HG02884 (cell line): ENCODE measurements at regions not wholly inside any gene's neighbourhood (a gene's known extent, or its start where the extent isn't known, plus 50 kb on each side); places are given as distances from the start of the nearest gene placed in this dataset.
A peak's percentile ranks its signal among the peaks of the same experiment; 100 is the strongest.

Experiments
- ATAC-seq: cut with Tn5 transposase; IDR thresholded peaks from one replicate; pipeline ENCODE4 v1.9.1; 2021; ENCODE audit warnings: mild to moderate bottlenecking, moderate library complexity; ENCODE audit not compliant: unreplicated experiment

DNA sequence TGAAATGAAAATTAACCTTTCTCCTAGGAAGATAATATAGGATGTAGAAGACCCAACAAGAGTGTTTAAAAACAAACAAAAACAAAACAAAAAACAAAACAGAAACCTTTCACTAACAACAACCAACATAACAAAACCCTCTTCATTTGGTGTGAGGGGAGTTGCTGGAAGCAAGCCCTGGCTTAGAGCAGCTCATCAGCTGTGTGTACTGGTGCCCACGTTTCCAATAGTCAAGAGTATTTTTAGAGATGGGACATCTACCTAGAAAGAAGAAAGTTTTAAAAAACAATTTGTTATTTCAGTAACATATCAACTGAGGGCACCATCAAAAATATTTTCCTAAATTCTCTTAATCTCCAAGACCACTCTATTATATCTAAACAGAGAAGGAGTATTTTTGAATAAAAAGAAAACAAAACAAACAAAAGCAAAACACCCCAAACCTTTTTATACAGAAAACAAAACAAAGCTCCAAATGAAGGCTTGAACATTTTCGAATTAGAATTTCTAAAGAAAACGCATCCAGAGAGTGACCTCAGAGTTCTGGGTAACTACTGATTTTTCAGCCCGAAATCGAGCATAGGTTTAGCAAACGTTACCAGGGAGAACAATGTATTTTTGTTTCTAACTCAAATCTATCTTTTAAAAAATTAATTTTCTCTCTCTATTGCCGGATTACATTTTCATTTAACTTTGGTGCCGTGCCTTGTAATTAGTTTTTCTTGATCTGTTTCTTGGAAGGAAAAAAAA lies 134.6 kb downstream of the INSIG2 start:
- ATAC-seq: no peak

DNA sequence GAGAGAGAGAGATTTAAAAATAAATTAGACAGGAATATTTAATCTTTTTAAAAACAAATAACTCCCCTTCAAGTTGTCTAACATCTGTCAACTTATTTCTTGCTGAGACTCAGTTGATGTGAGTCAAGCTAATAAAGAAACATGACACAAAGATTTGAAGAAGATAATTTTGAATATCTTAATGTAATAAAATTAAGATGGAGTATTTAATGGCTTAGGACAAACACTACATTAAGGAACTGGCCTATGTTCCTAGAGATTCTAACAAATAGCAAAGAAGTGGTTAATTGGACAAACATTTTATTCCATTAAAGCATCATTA lies 134.0 kb downstream of the INSIG2 start:
- no peak for ATAC-seq

DNA sequence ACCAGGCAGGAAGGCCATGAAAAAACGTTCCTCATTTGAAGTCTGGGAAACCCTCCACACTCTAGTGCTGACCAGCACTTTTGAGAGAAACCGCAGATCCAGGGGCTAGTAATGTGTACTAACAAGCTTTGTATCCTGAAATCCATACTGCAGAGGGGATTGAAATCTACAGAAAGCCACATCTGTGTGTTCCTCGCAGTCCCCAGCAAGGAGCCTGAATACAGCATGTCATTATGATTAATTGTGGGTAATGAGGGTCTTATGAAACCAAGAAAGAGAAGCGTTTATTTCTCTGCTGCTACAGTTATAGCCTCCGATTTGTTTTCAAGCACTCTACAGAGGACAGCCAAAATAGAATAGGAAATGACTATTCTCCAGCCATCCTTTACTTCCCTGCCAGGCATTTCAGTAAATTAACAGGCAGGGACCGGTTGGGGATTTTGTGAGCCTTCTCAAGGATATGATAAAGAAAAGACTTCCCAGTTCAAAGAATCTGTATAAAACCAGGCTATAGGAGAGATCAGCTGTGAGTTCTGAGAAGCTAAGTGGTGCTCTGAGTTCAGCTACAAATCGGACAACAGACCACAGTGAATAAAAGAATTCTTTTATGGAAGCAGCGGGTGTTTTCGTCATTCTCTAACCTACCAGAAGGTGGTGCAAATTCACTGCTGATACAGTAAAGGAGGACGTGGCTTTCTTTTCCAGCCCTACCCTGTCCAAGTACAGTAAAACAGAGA lies 133.4 kb downstream of the INSIG2 start:
- peak; percentile 45 for ATAC-seq

DNA sequence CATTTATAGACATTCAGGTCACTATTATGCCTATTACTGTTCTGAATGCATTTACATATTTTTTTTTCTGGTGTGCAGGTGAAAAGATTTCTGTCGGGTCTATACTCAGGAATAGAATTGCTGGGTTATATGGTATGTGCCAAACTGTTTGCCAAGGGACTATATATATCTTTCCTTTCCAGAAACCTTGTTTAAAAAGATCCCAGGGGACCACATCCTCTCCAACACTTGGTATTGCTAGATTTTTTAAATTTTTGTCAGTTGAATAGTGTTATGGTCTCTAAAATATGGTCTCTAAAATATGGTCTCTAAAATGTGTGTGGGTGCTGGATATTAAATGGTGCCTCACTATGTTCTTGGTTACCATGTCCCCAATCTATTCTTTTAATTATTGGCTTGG lies 131.3 kb downstream of the INSIG2 start:
- no peak for ATAC-seq

DNA sequence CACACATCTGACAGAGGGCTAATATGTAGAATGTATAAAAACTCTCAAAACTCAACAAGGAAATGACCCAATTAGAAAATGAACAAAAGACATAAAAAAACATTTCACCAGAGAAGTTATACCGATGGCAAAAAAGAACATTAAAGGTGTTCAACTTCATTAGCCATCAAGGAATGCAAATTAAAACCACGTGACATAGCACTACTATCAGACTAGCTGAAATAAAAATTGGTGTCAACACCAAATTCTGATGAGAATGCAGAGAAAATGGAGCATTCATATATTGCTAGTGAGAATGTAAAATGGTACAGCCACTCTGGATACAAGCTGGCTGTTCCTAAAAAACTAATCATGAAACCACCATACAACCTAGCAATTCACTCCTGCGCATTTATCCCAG lies 128.0 kb downstream of the INSIG2 start:
- ATAC-seq: no peak

DNA sequence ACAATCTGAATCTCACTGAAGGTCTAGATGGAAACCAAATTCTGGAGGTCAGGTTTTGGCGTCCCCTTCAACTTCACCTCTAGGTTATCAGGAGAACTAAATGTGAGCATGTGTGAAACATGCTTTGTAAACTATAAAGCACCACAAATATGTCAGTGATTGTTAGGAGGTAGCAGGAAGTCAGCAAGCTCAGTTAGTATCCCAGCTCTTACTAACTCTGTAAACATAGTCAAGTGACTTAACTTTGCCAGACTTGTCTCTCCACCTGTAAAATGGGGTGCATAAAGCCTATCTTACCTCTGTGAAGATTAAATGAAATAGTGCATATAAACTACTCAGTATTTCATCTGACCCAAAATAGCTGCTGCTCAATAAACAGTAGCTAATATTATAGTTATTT lies 121.5 kb downstream of the INSIG2 start:
- ATAC-seq: no peak

DNA sequence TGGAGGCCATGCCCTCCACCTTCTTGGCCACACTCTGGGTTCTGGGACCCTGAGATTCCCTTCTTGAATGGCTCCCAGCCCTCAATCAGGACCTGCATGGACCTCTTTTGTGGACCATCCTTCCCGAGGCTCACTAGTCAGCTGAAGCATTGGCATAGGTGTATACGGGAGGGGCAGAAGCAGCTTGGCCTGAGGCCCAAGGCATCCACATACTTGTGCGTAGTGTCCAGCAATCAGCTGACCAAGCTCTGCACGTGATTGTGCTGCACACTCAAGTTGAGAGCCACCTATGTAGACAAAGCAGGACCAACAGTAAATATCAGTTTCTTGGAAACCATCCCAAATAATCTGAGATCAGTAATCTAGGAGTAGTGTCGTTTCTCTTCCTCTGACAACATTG lies 119.6 kb downstream of the INSIG2 start:
- no peak for ATAC-seq

DNA sequence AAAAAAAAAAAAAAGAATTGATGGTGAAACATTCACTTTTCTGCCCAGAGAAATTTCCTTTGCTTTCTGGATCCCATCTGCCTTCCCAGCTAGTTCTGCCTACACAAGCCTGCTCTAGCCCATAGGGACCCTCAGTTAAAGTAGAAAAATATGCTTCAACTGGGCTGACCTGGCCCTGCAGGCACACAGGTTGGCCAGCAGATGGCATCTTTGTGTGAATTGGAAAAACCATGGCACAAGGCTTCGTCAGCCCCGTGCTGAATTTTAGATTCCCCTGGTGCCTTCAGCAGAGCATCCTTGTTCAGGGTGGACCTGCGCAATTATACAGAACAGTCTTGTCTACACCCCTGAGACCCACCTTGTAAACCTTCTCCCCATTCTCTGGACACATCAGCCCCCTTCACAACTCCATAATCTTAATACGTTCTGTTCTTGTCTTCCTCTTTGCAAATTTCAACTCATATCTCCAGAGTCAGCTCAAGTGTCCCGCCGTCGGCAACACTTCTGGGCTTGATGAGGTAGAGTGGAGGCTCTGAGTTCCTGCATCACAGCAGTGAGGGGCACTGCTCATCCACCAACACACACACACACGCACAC lies 114.5 kb downstream of the INSIG2 start:
- ATAC-seq: no peak

DNA sequence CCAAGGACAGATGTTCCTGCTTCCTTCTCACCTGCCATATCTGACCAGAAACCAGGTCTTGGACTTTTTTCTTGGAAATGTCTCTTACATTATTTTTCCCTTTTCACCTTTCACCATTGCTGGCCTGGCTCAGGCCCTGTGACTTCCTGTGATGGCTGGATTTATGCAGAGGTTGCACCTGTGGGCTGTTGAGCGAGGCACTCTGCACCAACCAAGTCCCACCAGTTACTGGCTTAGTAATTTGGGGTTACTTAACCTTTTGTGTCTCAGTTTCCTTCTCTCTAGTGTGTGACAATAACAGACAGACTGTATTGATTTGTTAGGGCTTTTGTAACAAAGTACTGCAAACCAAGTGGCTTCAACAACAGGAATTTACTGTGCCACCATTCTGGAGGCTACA lies 110.0 kb downstream of the INSIG2 start:
- ATAC-seq: no peak

DNA sequence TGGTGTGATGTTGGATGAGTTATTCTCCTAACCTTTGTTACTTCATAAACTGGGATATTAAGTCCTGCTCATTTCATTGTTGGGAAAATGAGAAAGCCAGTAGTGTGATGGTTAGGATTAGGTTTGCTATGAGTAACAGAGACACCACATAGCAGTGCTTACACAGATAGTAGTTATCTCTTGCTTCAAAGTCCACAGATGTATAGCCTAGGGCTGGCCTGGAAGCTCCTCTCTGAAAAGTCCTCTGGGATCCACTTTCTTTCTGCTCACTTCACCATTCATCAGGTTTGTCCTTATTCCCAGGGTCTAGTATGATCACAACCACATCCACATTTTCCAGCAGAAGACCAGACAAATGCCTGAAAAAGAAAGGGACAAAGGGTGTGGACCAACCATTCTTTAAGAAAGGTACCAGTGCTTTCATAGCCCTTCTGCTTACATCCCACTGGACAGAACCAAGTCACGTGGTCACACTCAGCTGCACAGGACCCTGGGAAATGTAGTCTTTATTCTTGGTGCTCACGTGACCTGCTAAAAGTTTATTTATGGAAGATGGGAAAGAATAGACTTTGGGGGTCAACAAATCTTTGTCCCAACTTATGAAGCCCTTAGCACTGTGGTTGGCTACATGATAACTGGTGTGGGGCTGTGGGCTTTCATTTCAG lies 108.9 kb downstream of the INSIG2 start:
- peak; percentile 71 for ATAC-seq

DNA sequence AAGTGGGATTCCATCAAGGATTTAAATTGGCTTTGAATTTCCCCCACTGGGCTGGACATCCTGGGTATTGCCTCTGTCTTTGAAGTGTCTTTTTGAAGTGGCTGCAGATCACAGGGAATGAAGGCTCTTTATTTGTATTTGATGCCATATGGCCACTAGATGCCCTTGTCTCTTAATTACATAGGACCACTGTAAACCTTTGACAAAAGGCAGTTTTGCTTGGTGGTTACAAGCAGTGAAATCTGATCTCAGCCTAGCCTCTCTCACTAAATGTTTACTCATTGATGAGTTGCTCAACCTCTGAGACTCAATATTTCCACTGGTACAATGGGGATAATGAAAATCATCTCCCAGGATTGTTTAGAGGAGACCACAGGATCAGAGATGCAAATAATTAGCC lies 102.2 kb downstream of the INSIG2 start:
- ATAC-seq: no peak

DNA sequence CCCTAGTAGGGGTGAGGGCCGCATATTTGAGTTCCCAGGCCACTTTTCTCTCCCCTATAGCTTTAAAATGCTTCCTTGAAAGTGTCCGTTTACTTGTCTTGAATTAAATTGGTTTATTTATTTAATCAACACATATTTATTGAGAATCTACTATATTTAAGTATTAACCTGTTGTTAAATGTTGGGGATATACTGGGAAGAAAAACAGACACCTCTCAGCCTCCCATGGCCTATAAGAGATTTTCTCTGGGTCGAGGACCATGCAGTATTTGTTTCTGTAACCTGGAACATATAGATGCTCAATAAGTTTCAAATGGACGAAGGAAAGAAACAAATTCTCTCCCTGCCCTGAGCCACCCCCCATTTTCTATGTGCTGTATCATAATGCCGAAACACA lies 98.6 kb downstream of the INSIG2 start:
- ATAC-seq: no peak

DNA sequence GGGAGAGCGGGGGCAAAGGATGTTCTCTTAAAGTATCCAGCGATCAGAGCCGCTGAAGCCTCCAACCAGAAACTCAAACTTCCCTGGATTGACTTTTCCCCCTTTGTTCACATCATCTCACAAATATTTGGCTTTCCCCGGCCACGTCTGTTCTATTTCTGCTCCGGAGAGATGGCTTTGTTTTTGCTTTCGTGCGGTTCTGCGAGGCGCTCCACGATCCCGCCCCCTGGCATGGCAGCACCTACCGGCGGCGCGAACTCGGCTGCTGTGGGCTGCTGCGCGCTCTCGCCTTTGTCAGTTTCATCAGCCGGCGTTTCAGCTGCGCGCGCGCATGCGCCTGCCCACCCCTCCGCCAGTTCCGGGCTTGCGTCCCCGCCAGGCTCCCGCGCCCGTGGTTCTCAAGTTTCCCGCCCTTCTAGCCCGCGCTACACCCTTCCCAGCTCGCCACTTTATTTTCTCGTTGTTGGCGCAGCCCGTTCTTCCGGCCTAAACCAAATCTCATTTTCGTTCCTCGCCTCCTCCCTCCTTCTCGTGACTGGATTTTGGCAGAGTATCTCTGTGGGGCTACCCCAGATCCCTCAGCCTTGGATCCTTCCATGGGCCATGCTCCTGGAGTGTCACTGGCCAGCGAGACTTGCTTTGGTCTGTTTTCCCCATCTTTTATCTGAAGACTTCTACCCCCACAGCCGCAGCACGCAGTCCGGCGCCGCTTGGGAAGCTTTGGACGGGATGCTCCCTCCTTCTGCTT lies 98.0 kb downstream of the INSIG2 start:
- peak; percentile 88 for ATAC-seq

DNA sequence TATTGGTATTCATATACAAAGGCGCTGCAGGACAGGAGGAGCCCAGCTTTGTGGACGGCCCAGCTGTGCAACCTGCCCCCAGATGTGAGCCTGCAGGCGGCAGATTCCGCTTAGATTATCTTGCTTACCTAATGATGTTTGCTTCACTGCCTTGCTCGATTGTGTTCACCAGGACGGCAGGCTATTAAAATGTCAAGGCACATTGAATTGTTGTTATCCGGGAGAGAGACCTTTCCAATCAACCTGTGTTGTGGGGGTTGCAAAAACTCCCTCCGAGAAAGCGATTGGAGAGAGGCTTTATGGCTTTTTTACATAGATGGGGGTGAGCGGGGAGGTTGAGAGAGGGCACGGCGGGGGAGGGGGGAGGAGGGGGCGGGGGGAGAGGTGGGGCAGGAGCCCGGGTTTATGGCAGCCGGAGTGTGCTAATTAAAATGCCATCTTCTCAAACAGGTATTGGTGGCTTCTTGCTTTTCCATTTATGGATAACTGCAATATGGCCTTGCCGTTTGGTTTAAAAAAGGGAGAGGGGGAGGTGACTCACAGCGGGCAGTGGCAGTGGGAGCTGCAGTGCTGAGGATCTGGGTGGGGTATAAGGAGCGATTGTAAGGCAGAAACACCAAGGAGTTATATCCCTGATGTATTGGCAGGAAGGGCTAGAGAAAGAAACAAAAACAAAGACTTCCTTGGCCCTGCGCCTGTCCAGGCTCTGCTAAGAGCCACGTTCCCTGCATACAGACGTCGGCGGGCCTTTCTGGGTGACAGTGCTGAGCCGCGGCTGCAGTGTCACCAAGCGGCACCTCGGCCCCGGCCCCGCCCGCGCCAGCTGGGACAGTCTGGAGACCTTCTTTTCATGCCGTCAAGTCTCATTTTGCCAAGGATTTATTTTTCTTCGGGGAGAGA lies 97.2 kb downstream of the INSIG2 start:
- peak; percentile 71 for ATAC-seq

DNA sequence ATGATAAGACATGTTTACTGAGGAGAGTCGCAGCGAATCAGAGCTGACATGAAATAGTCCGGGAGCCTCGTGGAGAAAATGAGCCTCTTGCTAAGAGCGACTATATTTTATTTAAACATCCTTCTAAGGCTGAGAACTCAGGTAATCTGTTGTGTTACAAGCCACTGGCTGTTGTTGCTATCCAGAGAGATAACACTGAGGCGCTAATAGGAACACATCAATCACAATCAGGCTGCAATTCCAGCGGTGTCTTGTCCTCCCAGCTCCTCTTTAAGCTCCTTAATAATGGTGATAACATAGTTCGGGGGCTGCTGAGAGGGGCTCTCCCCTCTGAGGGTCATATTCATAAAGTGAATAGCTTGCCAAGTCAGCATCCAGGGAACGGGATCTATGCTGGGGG lies 95.1 kb downstream of the INSIG2 start:
- no peak for ATAC-seq

DNA sequence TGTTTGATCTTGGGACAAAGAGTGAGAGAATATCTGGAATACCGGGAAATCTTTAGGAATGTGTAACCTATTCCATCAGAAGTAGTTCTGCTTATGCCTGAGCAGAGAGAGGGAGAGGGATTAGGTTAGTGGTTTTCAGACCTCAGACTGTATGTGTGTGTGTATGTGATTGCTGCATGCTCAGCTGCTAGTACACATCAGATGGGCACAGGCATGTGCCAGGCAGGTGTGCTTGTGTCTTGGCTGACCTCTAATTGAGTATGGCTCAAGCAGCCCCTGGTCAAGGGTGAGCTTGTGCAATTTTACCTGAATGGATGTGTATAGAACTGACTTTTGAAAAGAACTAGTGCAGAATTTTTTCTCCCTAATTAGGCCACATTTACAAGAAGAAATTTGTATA lies 91.2 kb downstream of the INSIG2 start:
- ATAC-seq: no peak

DNA sequence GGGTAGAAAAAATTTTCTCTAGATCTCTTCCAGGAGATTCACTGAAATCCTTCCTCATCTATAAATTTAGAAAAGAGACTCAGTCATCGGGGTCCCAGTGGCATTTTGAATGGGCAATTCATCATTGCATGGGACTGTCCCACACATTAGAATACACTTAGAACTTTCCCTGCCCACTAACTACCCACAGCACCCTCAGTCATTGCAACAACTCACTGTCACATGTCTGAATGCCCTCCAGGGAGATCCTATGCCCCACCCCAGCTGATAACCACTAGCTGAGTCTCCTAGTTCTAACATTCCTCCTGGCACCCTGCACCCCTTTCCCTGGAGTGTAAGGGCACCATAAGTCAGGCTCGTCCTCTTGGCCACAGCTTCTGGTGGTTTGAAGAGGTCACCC lies 89.6 kb downstream of the INSIG2 start:
- ATAC-seq: no peak

DNA sequence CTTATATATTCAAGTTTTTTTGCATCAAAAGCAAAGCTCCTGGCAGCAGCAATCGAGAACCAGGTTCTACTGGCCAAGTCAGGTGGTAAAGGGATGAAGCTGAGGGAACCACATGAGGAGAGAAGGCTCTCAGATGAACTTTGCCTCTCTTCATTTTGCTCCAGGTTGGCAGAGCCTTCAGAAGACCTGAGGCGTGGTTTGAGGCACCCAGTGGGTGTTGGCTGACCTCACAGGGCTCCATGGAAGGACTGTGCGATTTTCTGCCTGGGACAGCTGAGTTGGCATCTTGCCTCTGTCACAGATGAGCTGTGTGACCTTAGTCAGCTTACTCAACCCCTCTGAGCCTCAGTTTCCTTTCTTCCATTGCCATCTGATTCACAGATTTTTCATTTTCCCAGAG lies 89.0 kb downstream of the INSIG2 start:
- ATAC-seq: no peak

DNA sequence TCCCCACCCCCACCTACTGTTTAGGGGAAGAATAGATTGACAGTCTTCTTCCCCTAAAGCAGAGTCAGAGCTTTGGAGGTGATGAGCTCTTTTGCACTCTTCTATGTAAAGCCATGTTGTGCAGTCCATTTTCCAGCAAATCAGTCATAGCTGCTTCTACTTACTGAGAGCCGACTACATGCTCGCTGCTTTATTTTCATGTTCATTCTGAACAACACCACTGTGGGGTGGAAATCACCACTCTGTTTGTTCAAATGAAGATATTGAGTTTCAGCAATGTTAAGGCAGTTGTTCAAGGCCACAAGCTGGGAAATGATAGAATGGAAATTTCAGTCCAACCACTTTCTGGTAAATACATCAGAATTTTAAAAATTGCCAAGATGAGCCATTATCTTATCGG lies 88.3 kb downstream of the INSIG2 start:
- no peak for ATAC-seq

DNA sequence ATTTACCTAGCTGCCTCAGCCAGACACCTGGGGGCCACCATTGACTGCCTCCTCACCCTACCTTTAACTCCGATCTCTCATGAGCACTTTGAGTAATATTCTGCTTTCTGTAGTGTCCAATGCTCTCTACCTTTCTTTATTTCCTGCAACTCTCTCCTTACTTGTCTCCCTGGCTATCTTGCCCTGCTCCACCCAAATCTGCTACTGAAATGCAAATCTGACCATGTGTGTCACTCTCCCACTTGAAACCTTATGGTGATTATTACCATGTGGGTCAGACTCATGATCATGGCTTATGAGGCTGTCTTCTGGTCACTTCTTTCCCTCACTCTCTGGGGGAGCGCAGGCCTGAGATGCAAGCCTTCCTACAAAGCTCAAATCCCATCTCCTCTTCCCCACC lies 83.3 kb downstream of the INSIG2 start:
- ATAC-seq: no peak
